HEK293 (cell line): ENCODE measurements at regions not wholly inside any gene's neighbourhood (a gene's known extent, or its start where the extent isn't known, plus 50 kb on each side); places are given as distances from the start of the nearest gene placed in this dataset.

ENCODE experiments used
- HOXA7 ChIP-seq: sonication (generic); formaldehyde crosslinking; IDR thresholded peaks from 2 replicates; pipeline ENCODE4 v1.8.1; 2022; ENCODE audit warnings: missing genetic modification reagents, borderline replicate concordance
- MEIS1 ChIP-seq: sonication (generic); formaldehyde crosslinking; IDR thresholded peaks from 2 replicates; pipeline ENCODE4 v1.8.1; 2022; ENCODE audit warnings: missing genetic modification reagents, mild to moderate bottlenecking, borderline replicate concordance
- REST ChIP-seq: fragments of 450-650 bp; formaldehyde crosslinking; IDR thresholded peaks from 2 replicates; pipeline ENCODE4 v1.5.1; 2016; ENCODE audit warnings: missing biosample characterization, missing genetic modification characterization
- SP2 ChIP-seq: fragments of 450-650 bp; formaldehyde crosslinking; IDR thresholded peaks from 2 replicates; pipeline ENCODE4 v1.5.1; 2016; ENCODE audit warnings: missing biosample characterization, missing genetic modification characterization
- TRIM28 ChIP-seq: IDR thresholded peaks from 2 replicates; pipeline ENCODE4 v1.6.1; 2011; ENCODE audit warnings: low read length, control low read depth, borderline replicate concordance
- ZBTB26 ChIP-seq: fragments of 450-650 bp; formaldehyde crosslinking; optimal IDR thresholded peaks from 2 replicates; pipeline ENCODE3; 2016; ENCODE audit warnings: missing biosample characterization, mild to moderate bottlenecking, missing genetic modification characterization
- ZBTB44 ChIP-seq: fragments of 450-650 bp; IDR thresholded peaks from 2 replicates; pipeline ENCODE4 v1.5.1; 2018; ENCODE audit warnings: missing biosample characterization, mild to moderate bottlenecking, missing genetic modification characterization
- ZNF121 ChIP-seq: fragments of 450-650 bp; formaldehyde crosslinking; IDR thresholded peaks from 2 replicates; pipeline ENCODE4 v1.5.1; 2016; ENCODE audit warnings: missing biosample characterization, missing genetic modification characterization
- ZNF19 ChIP-seq: fragments of 450-650 bp; formaldehyde crosslinking; IDR thresholded peaks from 2 replicates; pipeline ENCODE4; 2016; ENCODE audit warnings: missing biosample characterization, missing genetic modification characterization, low read depth
- ZNF24 ChIP-seq: fragments of 450-650 bp; formaldehyde crosslinking; IDR thresholded peaks from 2 replicates; pipeline ENCODE4 v1.5.1; 2016; ENCODE audit warnings: missing biosample characterization, missing genetic modification characterization
- ZNF548 ChIP-seq: fragments of 450-650 bp; formaldehyde crosslinking; IDR thresholded peaks from 2 replicates; pipeline ENCODE4 v1.5.1; 2016; ENCODE audit warnings: missing biosample characterization, missing genetic modification characterization
- ZNF791 ChIP-seq: fragments of 450-650 bp; formaldehyde crosslinking; IDR thresholded peaks from 2 replicates; pipeline ENCODE4 v1.5.1; 2016; ENCODE audit warnings: missing biosample characterization, missing genetic modification characterization
- TF ChIP-seq, protein P1 (sequence below): fragments of 450-650 bp; formaldehyde crosslinking; IDR thresholded peaks from 2 replicates; pipeline ENCODE4 v1.5.1; 2016; ENCODE audit warnings: missing biosample characterization, missing genetic modification characterization
- TF ChIP-seq, protein P2 (sequence below): fragments of 450-650 bp; formaldehyde crosslinking; IDR thresholded peaks from 2 replicates; pipeline ENCODE4 v1.5.1; 2016; ENCODE audit warnings: missing biosample characterization, missing genetic modification characterization

DNA sequence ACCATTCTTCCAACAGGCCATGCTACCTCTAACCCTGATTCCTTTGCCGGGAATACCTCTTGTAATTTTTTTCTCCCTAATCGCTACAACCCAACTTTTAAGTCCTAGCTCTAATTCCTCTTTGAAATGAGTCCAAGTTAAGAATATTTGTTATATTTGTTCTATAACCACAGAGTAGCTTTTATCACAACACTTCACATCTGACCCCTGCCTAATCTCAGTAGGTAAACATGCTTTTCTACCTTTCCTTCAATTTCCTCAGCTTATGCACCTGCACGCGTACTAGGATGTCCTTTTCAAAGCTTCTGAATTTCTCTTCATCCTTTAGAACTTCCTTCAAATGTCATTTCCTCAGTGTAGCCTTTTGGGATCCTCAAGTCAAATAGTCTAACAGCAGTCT, 915.5 kb upstream of the LCORL start:
- TF ChIP-seq MEIS1 (CRISPR knock-in tag) (no peak), HOXA7 (CRISPR knock-in tag) (no peak), SP2 (tag by site-specific recombination) (no peak), ZNF19 (tag by site-specific recombination) (no peak), ZNF548 (tag by site-specific recombination) (no peak), ZBTB44 (tag by site-specific recombination) (no peak), ZNF24 (tag by site-specific recombination) (no peak), ZBTB26 (tag by site-specific recombination) (no peak), ZNF121 (no peak), REST (tag by site-specific recombination) (no peak), ZNF791 (tag by site-specific recombination) (no peak), TRIM28 (no peak)
- TF ChIP-seq, protein P1, sequence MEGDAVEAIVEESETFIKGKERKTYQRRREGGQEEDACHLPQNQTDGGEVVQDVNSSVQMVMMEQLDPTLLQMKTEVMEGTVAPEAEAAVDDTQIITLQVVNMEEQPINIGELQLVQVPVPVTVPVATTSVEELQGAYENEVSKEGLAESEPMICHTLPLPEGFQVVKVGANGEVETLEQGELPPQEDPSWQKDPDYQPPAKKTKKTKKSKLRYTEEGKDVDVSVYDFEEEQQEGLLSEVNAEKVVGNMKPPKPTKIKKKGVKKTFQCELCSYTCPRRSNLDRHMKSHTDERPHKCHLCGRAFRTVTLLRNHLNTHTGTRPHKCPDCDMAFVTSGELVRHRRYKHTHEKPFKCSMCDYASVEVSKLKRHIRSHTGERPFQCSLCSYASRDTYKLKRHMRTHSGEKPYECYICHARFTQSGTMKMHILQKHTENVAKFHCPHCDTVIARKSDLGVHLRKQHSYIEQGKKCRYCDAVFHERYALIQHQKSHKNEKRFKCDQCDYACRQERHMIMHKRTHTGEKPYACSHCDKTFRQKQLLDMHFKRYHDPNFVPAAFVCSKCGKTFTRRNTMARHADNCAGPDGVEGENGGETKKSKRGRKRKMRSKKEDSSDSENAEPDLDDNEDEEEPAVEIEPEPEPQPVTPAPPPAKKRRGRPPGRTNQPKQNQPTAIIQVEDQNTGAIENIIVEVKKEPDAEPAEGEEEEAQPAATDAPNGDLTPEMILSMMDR (tag by site-specific recombination) = no peak
- TF ChIP-seq, protein P2, sequence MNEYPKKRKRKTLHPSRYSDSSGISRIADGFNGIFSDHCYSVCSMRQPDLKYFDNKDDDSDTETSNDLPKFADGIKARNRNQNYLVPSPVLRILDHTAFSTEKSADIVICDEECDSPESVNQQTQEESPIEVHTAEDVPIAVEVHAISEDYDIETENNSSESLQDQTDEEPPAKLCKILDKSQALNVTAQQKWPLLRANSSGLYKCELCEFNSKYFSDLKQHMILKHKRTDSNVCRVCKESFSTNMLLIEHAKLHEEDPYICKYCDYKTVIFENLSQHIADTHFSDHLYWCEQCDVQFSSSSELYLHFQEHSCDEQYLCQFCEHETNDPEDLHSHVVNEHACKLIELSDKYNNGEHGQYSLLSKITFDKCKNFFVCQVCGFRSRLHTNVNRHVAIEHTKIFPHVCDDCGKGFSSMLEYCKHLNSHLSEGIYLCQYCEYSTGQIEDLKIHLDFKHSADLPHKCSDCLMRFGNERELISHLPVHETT (tag by site-specific recombination) = no peak
